Activated CD4-positive, alpha-beta T cell treated with anti-CD3 and anti-CD28 coated beads, Interleukin-2, amount 10 ng/mL, durations not matched to agents 24 days and 14 days (primary cell): ENCODE measurements at regions not wholly inside any gene's neighbourhood (a gene's known extent, or its start where the extent isn't known, plus 50 kb on each side); places are given as distances from the start of the nearest gene placed in this dataset.

Source experiments
- DNase-seq: peaks from one replicate; pipeline ENCODE4 v3.0.0; 2022
- H3K27ac Mint-ChIP-seq: one replicate; pipeline ENCODE4 v1.8.0; 2022; ENCODE audit warnings: mild to moderate bottlenecking, mixed read lengths
- H3K27me3 Mint-ChIP-seq: one replicate; pipeline ENCODE4 v1.8.0; 2022; ENCODE audit warnings: mixed read lengths
- H3K36me3 Mint-ChIP-seq: one replicate; pipeline ENCODE4 v1.8.0; 2022; ENCODE audit warnings: low read depth, mild to moderate bottlenecking, mixed read lengths
- H3K4me1 Mint-ChIP-seq: one replicate; pipeline ENCODE4 v1.8.0; 2021; ENCODE audit warnings: mixed read lengths
- H3K4me3 Mint-ChIP-seq: one replicate; pipeline ENCODE4 v1.8.0; 2022; ENCODE audit warnings: mild to moderate bottlenecking, moderate library complexity, mixed read lengths
- H3K9me3 Mint-ChIP-seq: one replicate; pipeline ENCODE4 v1.8.0; 2021; ENCODE audit warnings: mixed read lengths
- intact Hi-C: fragments of 100-400 bp; cut with micrococcal nuclease; formaldehyde crosslinking; loops from one replicate; pipeline ENCODE4 v1.15.1; 2023

DNA sequence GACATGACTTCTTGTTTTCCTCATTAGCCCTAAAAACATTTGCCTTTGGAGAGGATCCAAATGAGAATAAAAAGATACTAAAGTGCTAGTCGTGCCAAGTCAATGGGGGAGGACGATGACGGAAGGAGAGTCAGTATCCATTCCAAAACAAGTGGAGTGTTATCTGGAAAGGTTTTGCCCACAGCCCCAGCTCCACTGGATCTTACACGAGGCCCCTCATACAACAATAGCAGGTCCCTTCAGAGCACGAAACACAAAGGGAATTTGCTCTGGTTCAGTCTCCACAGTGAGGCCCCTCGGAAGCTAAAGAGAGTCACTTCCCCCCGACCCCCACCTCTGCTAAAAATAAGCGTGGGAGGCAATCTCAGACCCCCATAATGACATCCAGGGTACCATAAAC lies 496.9 kb upstream of the ZFHX3 start:
- Mint-ChIP-seq H3K4me3 (no peak overlapping the region), H3K9me3 (no peaks in the 10 kb centered on the region), H3K27ac (no peak overlapping the region), H3K4me1 (peaks cover 2% of the 10 kb centered on the region), H3K36me3 (no peaks in the 10 kb centered on the region), H3K27me3 (peaks cover 30% of the 10 kb centered on the region)
- intact Hi-C loops: no loop called here
- DNase-seq: no peak

GRCh38 chr16:73543970-73544599 lies 496.2 kb upstream of the ZFHX3 start:
- Mint-ChIP-seq H3K4me1 (peaks cover 2% of the 10 kb centered on the region), H3K36me3 (no peaks in the 10 kb centered on the region), H3K27ac (no peak overlapping the region), H3K4me3 (no peak overlapping the region), H3K9me3 (no peaks in the 10 kb centered on the region), H3K27me3 (peaks cover 30% of the 10 kb centered on the region)
- intact Hi-C loops: no loop called here
- DNase-seq: no peak

- H3K27me3 Mint-ChIP-seq: peaks cover 30% of the 10 kb centered on the region
- H3K27ac Mint-ChIP-seq: no peak overlapping the region
- H3K36me3 Mint-ChIP-seq: no peaks in the 10 kb centered on the region
- DNase-seq: no peak
- intact Hi-C loops: no loop called here
- no peaks in the 10 kb centered on the region for H3K9me3 Mint-ChIP-seq
- H3K4me1 Mint-ChIP-seq: peaks cover 2% of the 10 kb centered on the region
- H3K4me3 Mint-ChIP-seq: no peak overlapping the region
Measured at GRCh38 chr16:73543331-73543969, 495.5 kb upstream of the ZFHX3 start.

DNA sequence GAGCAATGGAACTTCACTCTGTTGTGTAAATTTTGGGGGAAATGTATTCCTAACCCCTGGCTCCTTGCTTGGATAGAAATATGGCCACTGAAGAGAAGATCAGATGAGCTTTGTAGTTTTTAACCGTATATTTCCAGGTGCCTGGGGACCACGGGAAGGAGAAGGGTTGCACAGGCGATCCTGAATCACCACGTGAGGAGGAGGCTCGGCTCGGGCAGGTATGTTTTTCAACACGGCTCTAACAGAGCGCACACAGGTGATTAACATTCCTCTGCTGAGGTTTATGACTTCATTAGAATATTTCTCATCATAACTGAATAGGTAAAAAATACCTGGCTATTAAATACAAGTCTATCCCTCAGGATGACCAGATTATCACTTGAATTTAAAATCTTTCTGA lies 495.0 kb upstream of the ZFHX3 start:
- Mint-ChIP-seq H3K27ac (no peak overlapping the region), H3K9me3 (no peaks in the 10 kb centered on the region), H3K36me3 (no peaks in the 10 kb centered on the region), H3K4me3 (no peak overlapping the region), H3K27me3 (peaks cover 30% of the 10 kb centered on the region), H3K4me1 (peaks cover 2% of the 10 kb centered on the region)
- intact Hi-C loops: no loop called here
- DNase-seq: no peak

- Mint-ChIP-seq H3K36me3 (no peaks in the 10 kb centered on the region), H3K4me1 (no peaks in the 10 kb centered on the region), H3K27me3 (no peaks in the 10 kb centered on the region), H3K27ac (no peak overlapping the region), H3K4me3 (no peak overlapping the region), H3K9me3 (no peaks in the 10 kb centered on the region)
- intact Hi-C loops: no loop called here
- no peak for DNase-seq
Measured at GRCh38 chr16:73537921-73538320, 490.0 kb upstream of the ZFHX3 start.

GRCh38 chr16:73536931-73537330 lies 489.0 kb upstream of the ZFHX3 start:
- H3K4me1 Mint-ChIP-seq: no peaks in the 10 kb centered on the region
- no peak overlapping the region for H3K4me3 Mint-ChIP-seq
- no peak for DNase-seq
- H3K36me3 Mint-ChIP-seq: no peaks in the 10 kb centered on the region
- intact Hi-C loops: no loop called here
- H3K9me3 Mint-ChIP-seq: no peaks in the 10 kb centered on the region
- no peak overlapping the region for H3K27ac Mint-ChIP-seq
- no peaks in the 10 kb centered on the region for H3K27me3 Mint-ChIP-seq

DNA sequence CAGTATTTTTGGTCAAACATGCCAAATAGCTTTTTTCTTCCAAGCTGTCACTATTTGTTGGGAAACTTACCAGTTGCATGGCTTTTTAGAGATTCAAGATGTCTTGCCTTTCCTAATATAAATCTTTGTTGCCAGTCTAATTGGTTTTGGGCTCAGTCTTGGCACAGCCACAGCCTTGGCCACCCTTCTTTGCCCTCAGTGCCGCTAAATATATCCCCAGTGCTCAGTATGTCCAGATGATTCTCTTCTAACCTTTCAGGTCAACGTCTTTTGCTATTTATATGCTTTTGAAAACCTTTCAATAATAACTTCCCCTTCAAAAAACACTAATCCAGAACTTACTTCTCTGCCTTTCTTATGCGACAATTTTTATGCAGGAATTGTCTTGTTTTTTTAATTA lies 483.1 kb upstream of the ZFHX3 start:
- Mint-ChIP-seq H3K9me3 (no peaks in the 10 kb centered on the region), H3K36me3 (no peaks in the 10 kb centered on the region), H3K4me1 (no peaks in the 10 kb centered on the region), H3K4me3 (no peak overlapping the region), H3K27ac (no peak overlapping the region), H3K27me3 (no peaks in the 10 kb centered on the region)
- intact Hi-C loops: no loop called here
- no peak for DNase-seq

GRCh38 chr16:73530529-73530928 lies 482.6 kb upstream of the ZFHX3 start:
- no peaks in the 10 kb centered on the region for H3K36me3 Mint-ChIP-seq
- DNase-seq: no peak
- no peaks in the 10 kb centered on the region for H3K9me3 Mint-ChIP-seq
- intact Hi-C loops: no loop called here
- no peak overlapping the region for H3K4me3 Mint-ChIP-seq
- no peaks in the 10 kb centered on the region for H3K4me1 Mint-ChIP-seq
- H3K27me3 Mint-ChIP-seq: no peaks in the 10 kb centered on the region
- no peak overlapping the region for H3K27ac Mint-ChIP-seq

DNA sequence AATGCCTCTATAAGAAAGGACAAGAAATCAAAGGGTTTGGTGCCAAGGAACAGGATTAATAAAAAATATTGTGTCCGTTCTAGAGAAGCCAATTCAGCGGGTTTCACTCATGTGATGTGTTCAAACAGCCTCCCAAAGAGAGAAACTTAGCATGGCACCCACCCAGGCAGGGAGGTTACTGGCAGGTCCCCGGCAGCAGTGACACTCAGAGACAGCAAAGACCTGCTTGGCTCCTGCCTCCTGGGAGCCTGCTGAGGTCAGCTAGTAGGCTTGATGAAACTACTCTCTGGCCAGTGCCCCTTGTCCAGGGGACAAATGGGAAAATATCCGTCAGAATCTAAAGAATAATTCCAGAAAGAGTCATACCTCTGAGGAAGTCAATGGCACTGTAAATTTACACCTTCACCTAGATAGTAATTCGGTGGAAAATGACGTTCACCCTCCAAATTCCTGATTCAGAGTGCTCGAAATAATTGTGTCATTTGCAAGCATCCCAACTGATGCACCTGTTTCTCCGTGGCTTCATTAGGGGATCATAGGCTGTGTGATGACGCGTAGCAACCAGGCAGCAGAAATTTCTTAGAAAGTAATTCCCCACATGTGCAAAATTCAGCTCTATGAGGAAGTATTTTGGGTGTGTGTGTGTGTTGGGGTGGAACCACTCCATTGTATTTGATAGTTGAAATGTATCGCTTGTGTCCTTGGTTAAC lies 481.5 kb upstream of the ZFHX3 start:
- intact Hi-C loops: no loop called here
- Mint-ChIP-seq H3K27ac (no peak overlapping the region), H3K4me1 (no peaks in the 10 kb centered on the region), H3K9me3 (no peaks in the 10 kb centered on the region), H3K4me3 (no peak overlapping the region), H3K27me3 (no peaks in the 10 kb centered on the region), H3K36me3 (no peaks in the 10 kb centered on the region)
- DNase-seq: no peak

GRCh38 chr16:73527187-73527586 lies 479.3 kb upstream of the ZFHX3 start:
- no peaks in the 10 kb centered on the region for H3K36me3 Mint-ChIP-seq
- no peak overlapping the region for H3K27ac Mint-ChIP-seq
- no peak overlapping the region for H3K4me3 Mint-ChIP-seq
- H3K27me3 Mint-ChIP-seq: no peaks in the 10 kb centered on the region
- intact Hi-C loops: no loop called here
- no peaks in the 10 kb centered on the region for H3K4me1 Mint-ChIP-seq
- no peak for DNase-seq
- no peaks in the 10 kb centered on the region for H3K9me3 Mint-ChIP-seq

- no peaks in the 10 kb centered on the region for H3K36me3 Mint-ChIP-seq
- H3K4me1 Mint-ChIP-seq: no peaks in the 10 kb centered on the region
- no peak overlapping the region for H3K27ac Mint-ChIP-seq
- intact Hi-C loops: no loop called here
- H3K4me3 Mint-ChIP-seq: no peak overlapping the region
- no peak for DNase-seq
- no peaks in the 10 kb centered on the region for H3K27me3 Mint-ChIP-seq
- no peaks in the 10 kb centered on the region for H3K9me3 Mint-ChIP-seq
Measured at GRCh38 chr16:73526011-73526804, 478.3 kb upstream of the ZFHX3 start.

GRCh38 chr16:73523209-73523608 lies 475.3 kb upstream of the ZFHX3 start:
- H3K9me3 Mint-ChIP-seq: no peaks in the 10 kb centered on the region
- H3K27ac Mint-ChIP-seq: no peak overlapping the region
- no peak overlapping the region for H3K4me3 Mint-ChIP-seq
- no peak for DNase-seq
- H3K27me3 Mint-ChIP-seq: no peaks in the 10 kb centered on the region
- H3K36me3 Mint-ChIP-seq: no peaks in the 10 kb centered on the region
- H3K4me1 Mint-ChIP-seq: no peaks in the 10 kb centered on the region
- intact Hi-C loops: no loop called here

GRCh38 chr16:73521499-73521898 lies 473.6 kb upstream of the ZFHX3 start:
- Mint-ChIP-seq H3K9me3 (no peaks in the 10 kb centered on the region), H3K27me3 (no peaks in the 10 kb centered on the region), H3K36me3 (no peaks in the 10 kb centered on the region), H3K4me3 (no peak overlapping the region), H3K4me1 (no peaks in the 10 kb centered on the region), H3K27ac (no peak overlapping the region)
- intact Hi-C loops: no loop called here
- no peak for DNase-seq

DNA sequence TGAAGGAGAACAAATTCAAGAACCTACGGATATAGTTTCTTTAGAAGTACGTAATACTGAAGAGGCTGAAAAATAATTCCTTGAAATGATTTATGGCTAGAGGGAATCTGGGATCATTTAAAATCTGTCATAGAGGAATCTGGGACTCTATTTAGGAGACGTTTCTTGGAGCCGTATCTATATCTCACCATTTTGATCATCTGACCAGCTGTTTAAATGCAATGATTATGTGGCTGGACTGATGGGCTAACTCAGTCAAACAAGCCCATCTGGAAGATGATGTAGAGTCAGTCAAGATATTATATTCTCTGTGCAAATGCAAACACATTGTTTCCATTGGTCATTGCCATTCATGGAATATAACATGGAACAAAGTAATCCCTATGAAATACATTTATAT lies 467.7 kb upstream of the ZFHX3 start:
- Mint-ChIP-seq H3K9me3 (no peaks in the 10 kb centered on the region), H3K36me3 (no peaks in the 10 kb centered on the region), H3K27ac (no peak overlapping the region), H3K4me1 (no peaks in the 10 kb centered on the region), H3K27me3 (no peaks in the 10 kb centered on the region), H3K4me3 (no peak overlapping the region)
- intact Hi-C loops: no loop called here
- DNase-seq: no peak
